ENCODE measurements at regions not wholly inside any gene's neighbourhood (a gene's known extent, or its start where the extent isn't known, plus 50 kb on each side); places are given as distances from the start of the nearest gene placed in this dataset.

DNA sequence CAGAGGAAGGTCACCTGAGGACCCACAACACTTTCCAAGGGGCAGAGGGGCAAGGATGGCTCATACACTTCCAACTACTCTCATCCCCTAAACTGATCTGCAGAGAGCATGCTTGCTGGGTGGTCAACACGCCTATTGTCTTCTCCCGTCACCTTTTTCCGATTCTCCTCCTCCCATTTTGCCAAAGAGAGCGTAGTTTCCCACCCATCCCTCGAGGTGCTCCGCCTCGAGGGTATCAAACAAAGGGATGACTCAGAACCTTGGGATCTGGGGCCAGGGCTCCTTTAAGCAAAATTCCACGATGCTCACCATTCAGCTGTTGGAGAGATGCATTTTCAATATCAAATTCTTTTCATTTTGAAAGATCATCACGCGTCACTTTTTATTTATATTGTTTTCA is 507.5 kb upstream of the SULF2 start:
- DNase-seq: no peak

DNA sequence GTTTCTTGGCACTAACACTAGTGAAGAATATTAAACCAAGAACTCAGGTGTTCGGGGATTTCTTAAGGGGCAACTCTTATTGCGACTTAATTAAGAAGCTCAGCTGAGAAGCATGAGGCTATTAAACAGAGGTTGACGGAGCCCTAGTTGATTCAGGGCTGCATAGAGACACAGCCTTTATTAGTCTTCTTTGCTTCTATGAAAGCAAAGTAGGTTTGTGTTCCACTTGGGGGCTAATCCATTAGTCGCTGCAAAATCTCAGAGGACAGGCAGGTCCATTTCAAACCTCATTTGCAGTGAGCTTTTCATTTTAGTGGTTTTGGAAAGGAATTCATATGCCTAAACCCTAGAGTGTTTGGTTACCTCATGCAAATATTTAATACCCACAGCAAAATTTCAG is 506.6 kb upstream of the SULF2 start:
- no peak for DNase-seq

DNA sequence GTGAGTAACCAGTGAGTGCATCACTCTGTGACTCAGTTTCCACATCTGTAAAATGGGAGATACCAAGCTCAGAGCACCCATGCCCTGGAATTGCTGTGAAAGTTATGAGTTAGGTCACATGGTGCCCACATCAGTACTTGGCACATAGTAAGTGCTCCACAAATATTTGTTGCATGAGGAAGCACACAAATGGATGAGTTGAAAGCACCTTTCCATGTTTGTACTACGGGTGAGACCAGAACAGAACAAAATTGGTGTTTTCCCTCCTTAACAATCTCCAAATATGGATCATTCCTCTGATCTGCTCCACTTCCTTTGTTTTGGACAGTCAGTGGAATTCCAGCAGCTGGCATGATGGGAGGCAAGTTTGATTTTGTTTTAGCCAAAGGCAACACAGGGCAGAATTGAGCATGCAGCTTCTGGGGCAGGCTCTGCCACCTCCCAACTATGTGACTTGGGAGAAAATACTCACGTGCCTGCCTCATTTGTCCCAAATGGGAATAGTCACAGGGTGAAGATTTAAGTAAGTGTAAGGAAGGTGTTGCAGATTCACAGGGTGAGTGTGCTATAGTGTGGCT is 503.7 kb upstream of the SULF2 start:
- DNase-seq: no peak

DNA sequence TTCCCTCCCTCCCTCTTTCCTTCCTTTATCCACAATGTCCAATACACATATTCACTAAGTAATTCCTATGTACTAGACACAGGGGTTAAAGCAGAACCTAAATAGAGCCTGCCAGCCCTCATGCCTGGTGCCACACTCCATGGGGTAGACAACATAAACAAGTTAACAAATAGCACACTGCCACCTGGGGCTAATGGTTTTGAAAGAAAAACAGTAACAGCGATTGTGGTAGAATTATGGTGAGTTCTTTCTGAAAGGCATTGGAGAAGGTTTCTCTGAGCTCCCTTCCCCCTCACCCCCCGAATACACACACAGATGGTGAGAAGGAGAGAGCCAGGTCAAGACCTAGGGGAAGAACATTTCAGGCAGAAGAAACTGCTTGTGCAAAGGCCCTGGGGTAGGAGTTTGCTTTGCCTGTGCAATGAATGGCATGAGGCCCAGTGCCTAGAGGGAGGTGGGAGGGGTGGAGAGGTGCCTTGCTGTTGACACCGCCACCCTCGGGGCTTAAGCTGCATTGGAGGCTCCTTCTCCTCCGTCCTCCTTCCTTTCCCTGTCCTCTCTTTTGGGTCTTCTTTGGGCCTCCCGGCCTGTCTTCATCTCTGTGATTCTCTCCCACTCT is 502.4 kb upstream of the SULF2 start:
- DNase-seq: no peak

DNA sequence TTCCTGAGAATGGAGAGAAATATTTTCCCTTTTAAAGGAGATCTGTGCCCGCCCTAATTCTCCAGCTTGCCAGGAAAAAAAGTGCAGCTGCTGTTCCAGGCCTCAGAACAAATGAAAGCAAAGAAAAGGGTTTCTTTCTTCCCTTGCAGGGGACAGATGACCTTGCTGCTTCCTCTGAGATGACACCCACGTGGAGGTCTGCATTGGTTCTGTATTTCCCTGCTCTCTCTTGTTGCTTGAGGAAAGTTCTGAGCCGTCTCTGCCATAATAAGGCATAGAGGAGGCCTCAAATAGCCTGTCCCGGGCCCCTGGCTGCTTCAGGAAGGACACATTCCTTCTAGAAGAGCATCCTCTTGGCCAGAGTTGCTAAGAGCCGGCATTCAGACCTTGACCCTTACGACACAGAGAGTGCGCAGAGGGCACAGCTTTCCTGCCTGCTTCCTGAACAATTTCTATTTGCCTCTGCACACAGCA is 501.8 kb upstream of the SULF2 start:
- DNase-seq: peak in 1 of 2 experiments; percentile 33

DNA sequence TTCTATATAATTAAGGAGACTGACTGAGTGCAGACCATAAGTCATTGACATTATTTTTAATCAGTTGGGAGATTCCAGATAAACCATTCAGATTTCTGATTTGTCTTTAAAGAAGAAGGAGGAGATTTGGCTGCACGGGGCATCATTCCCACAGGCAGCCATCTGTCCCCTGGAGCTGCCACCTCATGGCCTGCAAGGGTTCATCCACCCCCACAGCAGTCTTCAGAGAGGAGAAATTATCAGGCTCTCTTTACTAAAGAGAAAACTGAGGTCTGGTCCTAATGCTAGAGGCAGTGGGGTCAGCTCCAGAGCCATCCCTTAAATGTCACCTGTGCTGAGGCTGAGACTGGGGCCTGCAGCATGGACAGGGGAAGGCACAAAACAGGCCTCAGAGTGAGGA is 501.3 kb upstream of the SULF2 start:
- DNase-seq: peak; percentile 25 to 48

DNA sequence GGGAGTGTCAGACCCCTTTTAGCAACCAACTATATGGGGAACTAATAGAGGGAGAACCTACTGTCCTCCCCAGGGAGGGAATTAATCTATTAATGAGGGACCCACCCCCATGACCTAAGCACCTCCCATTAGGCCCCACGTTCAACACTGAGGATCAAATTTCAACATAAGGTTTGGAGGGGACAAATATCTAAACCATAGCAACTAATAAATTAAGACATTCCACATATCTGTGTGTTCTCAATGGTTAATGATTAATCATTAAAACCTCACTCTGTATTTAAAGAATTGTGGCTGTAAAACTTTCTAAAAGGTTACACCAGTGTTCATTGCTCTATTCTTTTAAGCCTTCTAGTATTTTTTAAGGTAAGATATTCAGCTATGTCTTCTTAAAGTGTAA is 500.4 kb upstream of the SULF2 start:
- no peak for DNase-seq

DNA sequence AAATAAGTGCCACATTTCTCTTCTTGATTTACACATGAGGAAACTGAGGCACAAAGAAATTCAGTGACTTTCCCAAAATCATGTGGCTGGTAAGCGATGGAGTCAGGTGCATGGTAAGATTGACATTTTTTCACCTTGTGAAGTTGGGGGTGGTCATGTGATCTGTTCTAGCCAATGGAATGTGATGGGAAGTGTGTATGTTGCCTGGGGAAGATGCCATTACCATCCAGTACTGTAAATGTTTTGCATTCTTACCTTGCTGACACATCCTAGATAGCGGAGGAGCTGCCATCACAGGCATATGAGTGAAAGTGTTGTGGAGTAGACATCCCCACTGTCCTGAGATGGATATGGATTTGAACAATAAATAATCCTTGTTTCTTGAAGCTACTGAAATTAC is 499.6 kb upstream of the SULF2 start:
- DNase-seq: no peak

DNA sequence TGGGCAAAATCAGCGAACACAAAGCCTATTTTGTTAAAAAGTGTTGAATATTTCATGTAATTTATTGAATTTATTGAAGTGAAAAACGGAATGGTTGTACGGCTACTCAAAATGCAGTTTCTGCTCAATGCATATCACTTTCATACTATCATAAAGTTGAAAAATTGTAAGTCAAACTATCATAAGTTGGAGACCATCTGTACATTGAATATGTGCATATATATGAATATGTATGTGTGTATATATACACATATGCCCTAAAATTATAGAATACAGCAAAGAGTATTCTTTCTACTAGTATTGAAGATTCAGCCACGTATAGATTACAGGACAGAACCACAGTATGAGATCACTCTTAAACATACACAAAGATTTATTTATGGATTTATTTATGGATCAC is 499.0 kb upstream of the SULF2 start:
- DNase-seq: no peak

DNA sequence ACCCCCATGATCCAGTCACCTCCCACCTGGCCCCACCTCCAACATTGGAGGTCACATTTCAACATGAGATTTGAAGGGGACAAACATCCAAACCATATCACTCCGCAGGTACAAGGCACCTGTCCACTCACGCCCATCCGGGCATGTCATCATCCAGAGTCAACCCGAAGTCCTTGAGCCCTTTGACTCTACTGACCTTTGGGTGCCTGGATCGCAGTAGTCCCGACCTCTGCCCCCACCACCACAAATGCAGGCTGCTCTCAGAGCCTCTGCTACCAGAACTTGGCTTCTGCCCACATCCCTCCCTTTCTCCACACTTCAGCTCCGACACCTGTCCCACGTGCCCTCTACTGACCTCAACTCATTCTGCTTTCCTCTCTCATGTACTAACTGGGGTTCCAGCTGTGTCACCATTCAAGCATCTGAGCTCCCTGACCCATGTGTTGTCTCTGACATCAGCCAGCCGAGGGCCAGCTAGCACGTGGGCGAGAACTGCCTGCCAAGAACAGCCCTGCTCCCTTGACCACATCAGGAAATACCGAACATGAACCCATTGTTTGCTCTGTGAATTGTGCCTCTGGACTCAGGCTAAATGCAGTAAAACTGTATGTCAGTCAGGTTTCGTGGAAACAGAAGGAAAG is 498.3 kb upstream of the SULF2 start:
- no peak for DNase-seq

DNA sequence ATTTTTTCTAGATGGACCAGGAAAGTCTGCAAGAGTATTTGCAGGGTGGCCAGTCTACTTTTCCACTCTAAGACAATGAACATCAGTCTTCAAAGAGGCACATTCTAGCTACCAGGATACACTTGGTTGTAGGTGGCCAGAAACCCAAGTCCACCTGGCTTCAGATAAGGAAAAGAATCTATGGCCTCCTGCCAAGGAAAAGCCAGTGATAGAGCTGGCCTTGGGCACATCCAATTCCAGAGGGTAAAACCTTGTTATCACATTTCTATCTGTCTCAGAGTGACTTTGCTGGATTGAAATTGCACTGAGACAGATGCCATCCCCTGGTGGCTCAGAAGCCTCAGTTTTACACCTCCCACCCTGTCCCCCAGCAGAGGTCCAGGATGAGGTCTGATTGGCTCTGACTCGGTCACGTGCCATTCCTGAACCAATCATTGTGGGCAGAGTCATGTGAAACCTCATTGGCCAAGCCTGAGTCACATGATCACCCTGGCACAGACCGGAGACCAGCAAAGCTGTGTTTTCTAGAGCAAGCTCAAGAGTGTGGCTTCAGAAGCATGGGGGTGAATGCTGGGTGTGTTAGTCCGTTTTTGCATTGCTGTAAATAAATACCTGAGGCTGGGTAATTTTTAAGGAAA is 497.4 kb upstream of the SULF2 start:
- no peak for DNase-seq

DNA sequence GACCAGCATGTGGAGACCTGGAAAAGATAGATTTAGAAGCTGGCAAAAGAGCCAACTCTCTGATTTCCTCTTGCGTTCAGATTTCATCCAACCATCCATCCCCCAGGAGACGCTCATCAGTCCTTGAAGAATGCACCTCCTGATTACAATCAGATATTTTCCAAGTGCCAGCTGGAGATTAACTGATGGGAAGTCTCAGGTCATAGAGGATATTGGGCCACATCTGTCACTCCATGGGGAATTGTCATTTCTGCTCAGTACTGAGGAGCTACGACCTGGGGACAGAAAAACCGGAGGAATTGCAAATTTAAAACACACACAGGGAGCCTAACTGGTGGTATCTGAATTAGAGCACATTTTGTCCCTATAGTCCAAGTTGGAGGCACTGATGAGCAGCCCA is 496.2 kb upstream of the SULF2 start:
- no peak for DNase-seq

DNA sequence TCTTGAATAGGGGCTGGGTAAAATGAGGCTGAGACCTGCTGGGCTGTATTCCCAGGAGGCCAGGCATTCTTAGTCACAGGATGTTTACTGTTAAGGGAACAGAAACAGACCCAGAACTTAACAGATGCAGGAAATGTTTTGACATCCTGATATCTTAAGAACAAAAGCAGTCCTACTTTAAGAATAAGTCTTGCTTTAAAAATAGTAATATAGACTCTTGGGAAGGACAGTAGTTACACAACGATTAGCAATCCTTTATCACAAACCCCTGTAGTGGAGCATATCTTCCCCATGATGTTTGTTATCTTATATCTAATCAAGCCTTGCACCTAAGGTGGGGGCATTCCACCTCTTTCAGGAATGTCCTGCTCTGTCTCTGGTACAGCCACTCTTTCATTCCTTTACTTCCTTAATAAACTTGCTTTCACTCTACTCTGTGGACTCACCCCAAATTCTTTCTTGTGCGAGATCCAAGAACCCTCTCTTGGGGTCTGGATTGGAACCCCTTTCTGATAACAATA is 493.7 kb upstream of the SULF2 start:
- DNase-seq: no peak

DNA sequence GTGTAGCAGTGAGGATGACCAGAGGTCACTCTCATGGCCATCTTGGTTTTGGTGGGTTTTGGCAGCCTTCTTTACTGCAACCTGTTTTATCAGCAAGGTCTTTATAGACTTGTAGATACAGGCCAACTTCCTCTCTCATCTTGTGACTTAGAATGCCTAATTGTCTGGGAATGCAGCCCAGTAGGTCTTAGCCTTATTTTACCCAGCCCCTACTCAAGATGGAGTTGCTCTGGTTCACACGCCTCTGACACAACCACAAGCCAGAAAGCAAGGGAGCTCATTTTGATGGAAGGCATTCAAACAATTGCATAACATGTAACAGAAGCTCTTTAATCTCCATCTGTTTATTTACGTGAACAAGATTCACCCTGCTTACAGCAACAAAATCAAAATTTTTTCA is 492.0 kb upstream of the SULF2 start:
- DNase-seq: no peak

DNA sequence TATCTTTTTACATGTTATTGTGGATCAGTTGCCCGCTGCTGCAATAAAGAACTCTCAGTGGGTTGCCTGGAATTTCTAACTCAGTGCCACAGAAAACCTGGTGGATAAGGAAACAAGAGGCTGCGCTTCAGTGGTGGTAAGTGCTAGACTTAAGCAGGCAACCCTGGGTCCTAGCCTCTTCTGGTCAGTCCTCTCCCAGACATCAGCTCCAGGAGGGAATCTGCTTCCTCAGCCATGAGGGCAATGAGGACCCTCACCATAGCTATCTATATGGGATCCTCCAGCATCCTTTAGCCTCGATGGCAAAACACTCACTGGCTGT is 490.7 kb upstream of the SULF2 start:
- DNase-seq: no peak

DNA sequence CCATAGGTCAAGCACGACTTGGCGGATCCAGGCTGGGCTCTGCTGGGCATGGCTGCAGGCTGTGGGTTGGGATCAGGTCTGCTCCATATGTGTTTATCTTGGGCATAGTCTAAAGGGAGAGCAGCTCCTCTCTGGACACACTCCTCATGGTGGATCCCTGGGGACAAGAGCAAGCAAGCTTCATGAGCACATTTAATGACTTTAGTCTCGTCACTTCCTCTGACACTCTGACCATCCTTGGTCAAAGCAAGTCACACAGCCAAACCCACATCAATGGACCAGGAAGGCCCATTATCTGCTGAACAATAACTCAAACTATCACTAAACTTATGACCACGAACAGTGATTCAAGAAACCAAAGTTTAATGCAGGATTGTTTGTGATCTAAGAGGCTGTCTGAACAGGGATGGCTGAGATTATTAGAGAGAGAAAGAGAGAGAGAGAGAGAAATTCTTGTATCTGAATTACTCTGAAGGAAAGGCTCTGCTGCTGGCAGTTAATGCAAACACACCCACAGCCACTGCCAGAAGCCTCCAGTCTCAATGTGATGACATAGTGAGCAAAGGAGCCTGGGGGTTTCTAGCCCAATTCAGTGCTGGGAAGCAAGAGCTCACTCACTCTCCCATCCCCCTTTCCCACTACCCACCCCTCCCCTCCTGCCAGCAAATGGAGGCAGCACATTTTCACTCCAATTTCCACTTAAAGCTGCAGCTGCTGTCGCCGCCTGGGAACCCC is 490.2 kb upstream of the SULF2 start:
- DNase-seq: no peak

DNA sequence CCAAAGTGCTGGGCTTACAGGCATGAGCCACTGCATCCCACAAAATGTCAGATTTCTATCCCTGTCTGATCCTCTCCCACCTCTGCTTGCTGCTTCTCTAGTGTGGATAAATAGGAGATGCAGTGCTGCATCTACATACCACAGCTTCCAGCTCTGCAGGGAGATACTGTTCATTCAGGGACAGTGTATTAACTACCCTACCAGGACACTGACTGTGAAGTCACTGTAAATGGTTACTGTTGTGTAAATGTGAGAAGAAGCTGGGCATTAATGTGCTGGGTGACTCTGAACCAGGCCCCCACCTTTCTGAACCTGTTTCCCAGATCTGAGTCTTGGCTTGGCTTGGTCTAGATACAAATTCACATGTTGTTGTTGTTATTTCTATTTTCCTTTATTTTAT is 488.6 kb upstream of the SULF2 start:
- no peak for DNase-seq

DNA sequence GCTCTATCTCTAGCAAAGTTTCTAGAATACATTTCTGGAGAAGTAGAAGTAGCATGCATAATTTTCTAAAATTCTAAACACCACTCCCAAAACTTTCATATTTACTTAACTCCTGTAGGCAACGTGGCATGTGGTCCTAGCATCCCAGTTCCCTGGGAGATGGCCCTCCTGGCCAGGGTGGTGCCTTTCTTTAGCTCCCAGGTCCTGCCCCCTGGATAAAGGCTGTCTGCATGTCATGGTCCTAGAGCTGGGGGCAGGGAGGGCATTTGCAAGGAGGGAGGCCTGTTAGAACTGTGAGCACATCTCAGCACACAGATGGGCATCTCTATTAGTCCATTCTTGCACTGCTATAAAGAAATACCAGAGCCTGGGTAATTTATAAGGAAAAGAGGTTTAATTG is 485.6 kb upstream of the SULF2 start:
- DNase-seq: no peak

DNA sequence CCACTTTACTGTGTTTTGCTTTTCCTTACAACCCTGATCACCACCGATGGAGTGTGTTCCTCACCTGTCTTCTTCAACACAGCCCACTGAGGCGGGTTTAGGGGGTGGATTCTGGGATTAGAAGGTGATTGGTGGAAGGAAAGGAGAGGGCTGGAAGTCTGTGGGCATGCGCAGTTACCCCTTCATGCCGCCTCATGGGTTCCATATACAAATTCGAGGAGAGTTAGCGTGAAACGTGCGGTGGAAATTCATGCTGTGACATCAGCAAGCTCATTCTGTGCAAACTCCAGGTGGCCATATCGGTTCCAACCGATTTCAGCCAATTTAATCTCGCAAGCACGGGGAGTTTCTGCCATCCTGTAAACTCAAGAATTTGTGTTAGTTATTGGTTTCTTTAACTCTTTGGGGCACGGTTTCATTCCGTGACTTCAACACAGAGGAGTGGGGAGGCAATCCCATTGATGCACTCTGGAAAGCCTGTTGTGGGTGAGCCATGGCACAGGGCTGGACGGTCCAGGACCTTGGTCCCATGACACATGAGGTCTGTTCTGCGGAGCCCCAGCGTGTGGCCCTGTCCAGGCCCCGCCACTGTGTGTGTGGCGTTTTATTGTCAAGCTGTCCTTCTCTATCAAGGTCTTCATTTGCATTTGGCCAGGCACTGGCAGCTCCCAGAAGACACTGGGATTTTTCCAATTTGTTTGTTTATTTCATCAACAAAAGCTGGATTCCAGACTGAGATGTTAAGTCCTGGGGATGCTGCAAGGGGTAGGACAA is 482.8 kb upstream of the SULF2 start:
- DNase-seq: no peak

DNA sequence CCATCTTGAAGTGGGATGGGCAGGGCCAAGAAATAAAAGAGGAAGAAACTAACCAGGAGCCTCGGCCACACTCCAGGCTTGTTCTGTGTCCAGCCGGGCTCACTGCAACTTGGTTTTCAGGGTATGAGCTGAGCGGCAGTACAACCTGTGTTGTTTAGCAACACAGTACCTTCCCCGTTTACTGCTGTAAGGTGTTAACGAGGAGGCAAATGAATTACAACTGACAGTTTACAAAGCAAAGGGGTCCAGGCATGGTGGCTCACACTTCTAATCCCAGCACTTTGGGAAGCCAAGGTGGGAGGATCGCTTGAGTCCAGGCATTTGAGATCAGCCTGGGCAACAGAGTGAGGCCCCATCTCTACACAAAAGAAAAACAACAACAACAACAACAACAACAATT is 481.3 kb upstream of the SULF2 start:
- DNase-seq: no peak

DNA sequence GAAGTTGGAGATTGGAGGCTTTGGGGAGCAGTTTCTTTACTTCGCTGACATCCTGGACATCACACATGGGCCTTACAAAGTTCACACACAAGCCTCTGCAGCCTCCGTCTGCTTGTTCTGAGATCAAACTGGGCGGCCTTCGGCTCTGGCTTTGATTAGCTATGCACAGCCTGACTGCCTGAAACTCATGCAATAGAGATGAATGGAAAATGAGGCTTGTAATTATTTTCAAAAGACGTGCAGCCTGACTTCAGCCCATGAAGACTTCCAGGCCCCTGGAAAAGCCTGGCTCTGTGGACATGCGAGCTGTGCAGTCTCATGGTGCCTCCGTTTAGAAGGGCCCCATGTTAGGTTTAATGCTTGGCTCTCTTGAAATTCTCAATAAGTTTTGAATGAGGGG is 480.5 kb upstream of the SULF2 start:
- DNase-seq: no peak

DNA sequence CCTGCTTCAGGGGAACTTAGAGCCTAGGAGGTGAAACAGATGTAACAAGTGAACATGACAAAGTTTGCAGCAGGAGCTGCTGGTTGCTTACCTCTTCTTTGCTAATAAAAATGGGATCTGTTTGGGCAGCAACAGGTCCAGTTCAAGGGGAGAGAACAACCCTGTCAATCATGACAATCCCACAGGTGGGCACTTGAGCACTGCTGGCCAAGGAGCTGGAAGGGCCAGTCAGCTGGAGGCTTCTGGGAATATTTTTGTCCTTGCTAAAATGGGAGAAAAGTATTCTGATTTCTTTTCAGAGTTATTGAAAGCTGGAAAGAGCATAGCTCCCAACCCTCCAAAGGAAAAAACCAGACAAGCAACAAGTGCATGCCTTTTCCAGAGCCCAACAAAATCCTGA is 477.7 kb upstream of the SULF2 start:
- no peak for DNase-seq

DNA sequence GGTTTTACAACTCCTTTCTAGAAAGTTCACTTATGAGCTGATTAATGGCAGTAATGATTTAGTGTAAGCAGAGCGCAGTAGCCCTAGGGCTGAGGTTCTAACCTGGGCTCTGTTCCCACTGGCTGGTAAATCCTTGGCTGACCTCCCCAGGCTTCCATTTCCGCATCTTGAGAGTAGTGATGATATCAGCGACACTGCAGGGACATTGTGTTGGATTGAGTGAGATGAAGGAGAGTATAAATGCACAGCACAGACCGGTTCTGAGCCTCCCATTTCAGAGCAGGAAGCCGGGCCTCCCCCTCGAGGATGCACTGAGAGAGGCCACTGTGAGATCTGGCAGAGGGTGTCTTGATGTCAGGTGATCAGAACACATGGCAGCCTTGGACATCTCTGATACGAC is 477.2 kb upstream of the SULF2 start:
- DNase-seq: no peak
